ENCODE measurements at regions not wholly inside any gene's neighbourhood (a gene's known extent, or its start where the extent isn't known, plus 50 kb on each side); places are given as distances from the start of the nearest gene placed in this dataset.

GRCh38 chr16:22977294-22977697 is 163.3 kb downstream of the HS3ST2 start:
- DNase-seq, result peak; percentile 63
- Histone ChIP-seq H3K36me3 (ENCODE audit: insufficient read depth, low read length) (no peaks in the 10 kb centered on the region), H2AFZ (ENCODE audit: low read length) (no peak overlapping the region), H3K9ac (ENCODE audit: low read length) (no peak overlapping the region), H3K79me2 (ENCODE audit: low read length) (no peaks in the 10 kb centered on the region), H3K4me2 (ENCODE audit: low read depth, low read length, poor library complexity, severe bottlenecking) (no peak overlapping the region), H3K4me3 (ENCODE audit: low read length) (no peak overlapping the region), H3K9me3 (ENCODE audit: low read length) (no peaks in the 10 kb centered on the region), H3K4me1 (ENCODE audit: low read length) (no peaks in the 10 kb centered on the region), H4K20me1 (ENCODE audit: insufficient read depth, low read depth, low read length) (no peaks in the 10 kb centered on the region), H3K9me2 (replicated peaks; ENCODE audit: insufficient read depth, low read length) (no peaks in the 10 kb centered on the region), H3K27me3 (ENCODE audit: low read length) (no peaks in the 10 kb centered on the region), H3K27ac (ENCODE audit: low read length) (no peak overlapping the region)

GRCh38 chr16:22973522-22973921 is 159.6 kb downstream of the HS3ST2 start:
- H4K20me1 ChIP-seq (ENCODE audit: insufficient read depth, low read depth, low read length), result no peaks in the 10 kb centered on the region

GRCh38 chr16:22971346-22971924 is 157.5 kb downstream of the HS3ST2 start:
- Histone ChIP-seq H2AFZ (ENCODE audit: low read length) (no peak overlapping the region), H3K27ac (ENCODE audit: low read length) (no peak overlapping the region), H4K20me1 (ENCODE audit: insufficient read depth, low read depth, low read length) (no peaks in the 10 kb centered on the region), H3K9me2 (replicated peaks; ENCODE audit: insufficient read depth, low read length) (no peaks in the 10 kb centered on the region), H3K27me3 (ENCODE audit: low read length) (no peaks in the 10 kb centered on the region), H3K9me3 (ENCODE audit: low read length) (no peaks in the 10 kb centered on the region), H3K79me2 (ENCODE audit: low read length) (no peaks in the 10 kb centered on the region), H3K9ac (ENCODE audit: low read length) (no peak overlapping the region), H3K36me3 (ENCODE audit: insufficient read depth, low read length) (no peaks in the 10 kb centered on the region), H3K4me1 (ENCODE audit: low read length) (no peaks in the 10 kb centered on the region), H3K4me2 (ENCODE audit: low read depth, low read length, poor library complexity, severe bottlenecking) (no peak overlapping the region), H3K4me3 (ENCODE audit: low read length) (no peak overlapping the region)
- no peak for DNase-seq

More at GRCh38 chr16:22973522-22973921, 159.6 kb downstream of the HS3ST2 start:
- Histone ChIP-seq H3K9me2 (replicated peaks; ENCODE audit: insufficient read depth, low read length) (no peaks in the 10 kb centered on the region), H3K36me3 (ENCODE audit: insufficient read depth, low read length) (no peaks in the 10 kb centered on the region), H3K27me3 (ENCODE audit: low read length) (no peaks in the 10 kb centered on the region), H3K9ac (ENCODE audit: low read length) (no peak overlapping the region), H3K4me1 (ENCODE audit: low read length) (no peaks in the 10 kb centered on the region), H3K4me3 (ENCODE audit: low read length) (no peak overlapping the region), H3K4me2 (ENCODE audit: low read depth, low read length, poor library complexity, severe bottlenecking) (no peak overlapping the region), H3K9me3 (ENCODE audit: low read length) (no peaks in the 10 kb centered on the region), H3K79me2 (ENCODE audit: low read length) (no peaks in the 10 kb centered on the region), H3K27ac (ENCODE audit: low read length) (no peak overlapping the region), H2AFZ (ENCODE audit: low read length) (no peak overlapping the region)
- no peak for DNase-seq

GRCh38 chr16:22970209-22970865 is 156.4 kb downstream of the HS3ST2 start:
- Histone ChIP-seq H3K27ac (ENCODE audit: low read length) (no peak overlapping the region), H4K20me1 (ENCODE audit: insufficient read depth, low read depth, low read length) (no peaks in the 10 kb centered on the region), H3K4me2 (ENCODE audit: low read depth, low read length, poor library complexity, severe bottlenecking) (no peak overlapping the region), H3K4me1 (ENCODE audit: low read length) (no peaks in the 10 kb centered on the region), H3K9me3 (ENCODE audit: low read length) (no peaks in the 10 kb centered on the region), H3K36me3 (ENCODE audit: insufficient read depth, low read length) (no peaks in the 10 kb centered on the region), H3K4me3 (ENCODE audit: low read length) (no peak overlapping the region), H3K9ac (ENCODE audit: low read length) (no peak overlapping the region), H3K79me2 (ENCODE audit: low read length) (no peaks in the 10 kb centered on the region), H3K9me2 (replicated peaks; ENCODE audit: insufficient read depth, low read length) (no peaks in the 10 kb centered on the region), H3K27me3 (ENCODE audit: low read length) (no peaks in the 10 kb centered on the region), H2AFZ (ENCODE audit: low read length) (no peak overlapping the region)
- no peak for DNase-seq

- H3K4me1 ChIP-seq (ENCODE audit: low read length), result no peaks in the 10 kb centered on the region
- H3K9me2 ChIP-seq (replicated peaks; ENCODE audit: insufficient read depth, low read length), result no peaks in the 10 kb centered on the region
- no peak overlapping the region for H3K9ac ChIP-seq (ENCODE audit: low read length)
- H3K9me3 ChIP-seq (ENCODE audit: low read length), result no peaks in the 10 kb centered on the region
- no peaks in the 10 kb centered on the region for H3K36me3 ChIP-seq (ENCODE audit: insufficient read depth, low read length)
- H3K79me2 ChIP-seq (ENCODE audit: low read length), result no peaks in the 10 kb centered on the region
- no peak overlapping the region for H2AFZ ChIP-seq (ENCODE audit: low read length)
- no peaks in the 10 kb centered on the region for H3K27me3 ChIP-seq (ENCODE audit: low read length)
- no peak for DNase-seq
- H3K27ac ChIP-seq (ENCODE audit: low read length), result no peak overlapping the region
- H3K4me2 ChIP-seq (ENCODE audit: low read depth, low read length, poor library complexity, severe bottlenecking), result no peak overlapping the region
- no peak overlapping the region for H3K4me3 ChIP-seq (ENCODE audit: low read length)
- no peaks in the 10 kb centered on the region for H4K20me1 ChIP-seq (ENCODE audit: insufficient read depth, low read depth, low read length)
Measured at GRCh38 chr16:22969567-22969966, 155.6 kb downstream of the HS3ST2 start.

- no peaks in the 10 kb centered on the region for H3K79me2 ChIP-seq (ENCODE audit: low read length)
- H3K36me3 ChIP-seq (ENCODE audit: insufficient read depth, low read length), result no peaks in the 10 kb centered on the region
- H2AFZ ChIP-seq (ENCODE audit: low read length), result no peak overlapping the region
- no peak overlapping the region for H3K4me2 ChIP-seq (ENCODE audit: low read depth, low read length, poor library complexity, severe bottlenecking)
- H3K9me2 ChIP-seq (replicated peaks; ENCODE audit: insufficient read depth, low read length), result no peaks in the 10 kb centered on the region
- no peak for DNase-seq
- no peaks in the 10 kb centered on the region for H3K9me3 ChIP-seq (ENCODE audit: low read length)
- H4K20me1 ChIP-seq (ENCODE audit: insufficient read depth, low read depth, low read length), result no peaks in the 10 kb centered on the region
- H3K9ac ChIP-seq (ENCODE audit: low read length), result no peak overlapping the region
- no peak overlapping the region for H3K4me3 ChIP-seq (ENCODE audit: low read length)
- H3K27me3 ChIP-seq (ENCODE audit: low read length), result no peaks in the 10 kb centered on the region
- H3K27ac ChIP-seq (ENCODE audit: low read length), result no peak overlapping the region
- no peaks in the 10 kb centered on the region for H3K4me1 ChIP-seq (ENCODE audit: low read length)
Measured at GRCh38 chr16:22968931-22969330, 155.0 kb downstream of the HS3ST2 start.

- Histone ChIP-seq H3K9ac (ENCODE audit: low read length) (no peak overlapping the region), H3K79me2 (ENCODE audit: low read length) (no peaks in the 10 kb centered on the region), H2AFZ (ENCODE audit: low read length) (no peak overlapping the region), H3K9me2 (replicated peaks; ENCODE audit: insufficient read depth, low read length) (no peaks in the 10 kb centered on the region), H3K4me3 (ENCODE audit: low read length) (no peak overlapping the region), H4K20me1 (ENCODE audit: insufficient read depth, low read depth, low read length) (no peaks in the 10 kb centered on the region), H3K27ac (ENCODE audit: low read length) (no peak overlapping the region), H3K4me2 (ENCODE audit: low read depth, low read length, poor library complexity, severe bottlenecking) (no peak overlapping the region), H3K9me3 (ENCODE audit: low read length) (no peaks in the 10 kb centered on the region), H3K4me1 (ENCODE audit: low read length) (no peaks in the 10 kb centered on the region), H3K27me3 (ENCODE audit: low read length) (no peaks in the 10 kb centered on the region), H3K36me3 (ENCODE audit: insufficient read depth, low read length) (no peaks in the 10 kb centered on the region)
- DNase-seq, result no peak
Measured at GRCh38 chr16:22967521-22968095, 153.6 kb downstream of the HS3ST2 start.
